ENCODE measurements at regions not wholly inside any gene's neighbourhood (a gene's known extent, or its start where the extent isn't known, plus 50 kb on each side); places are given as distances from the start of the nearest gene placed in this dataset.

GRCh38 chr2:198314559-198315153 is 510.3 kb downstream of the PLCL1 start:
- no peaks in the 10 kb centered on the region for H4K20me1 ChIP-seq (replicated peaks; ENCODE audit: control insufficient read depth, extremely low read depth, insufficient read depth, low read length)
- no peak overlapping the region for H3K4me3 ChIP-seq (replicated peaks in 1 of 3; ENCODE audit: insufficient read depth in 1 of 3, low read depth in 1 of 3, low read length in 3 of 3)
- H3K9me3 ChIP-seq (replicated peaks; ENCODE audit: control insufficient read depth, insufficient read depth, low read length), result no peaks in the 10 kb centered on the region
- H3K27ac ChIP-seq (ENCODE audit: insufficient read depth, low read depth, low read length), result no peak overlapping the region
- no peak overlapping the region for H2AFZ ChIP-seq (ENCODE audit: low read depth, low read length)
- intact Hi-C loops (cut with micrococcal nuclease), result loop anchor here (1.0 to 10.0 kb wide), 4 partner anchors 1174 to 1550 kb away; no protein-coding TSS in a partner anchor
- peak; percentile 79 for FAIRE-seq
- H3K4me1 ChIP-seq (ENCODE audit: control insufficient read depth, extremely low read depth, insufficient read depth, low read length), result no peaks in the 10 kb centered on the region
- H3K9me1 ChIP-seq (replicated peaks; ENCODE audit: control insufficient read depth, extremely low read depth, insufficient read depth, low read length), result no peaks in the 10 kb centered on the region
- dilution Hi-C loops (cut with MboI; ENCODE audit: extremely low pct_ligation_motif_present, low sequenced_read_pairs), result no loop called here
- H3K27me3 ChIP-seq (ENCODE audit: control insufficient read depth in 2 of 2, insufficient read depth in 2 of 2, low read length in 2 of 2), result peaks cover 18 to 27% of the 10 kb centered on the region in 2 experiments
- H3K79me2 ChIP-seq (ENCODE audit: control insufficient read depth, insufficient read depth, low read length), result no peaks in the 10 kb centered on the region
- H3K36me3 ChIP-seq (ENCODE audit: control insufficient read depth in 2 of 2, extremely low read depth in 1 of 2, insufficient read depth in 2 of 2, low read length in 2 of 2), result no peaks in the 10 kb centered on the region
- ChIA-PET POLR2A (interaction anchor here (1.0 kb wide), 1 partner anchor 1174 kb away, joined by 3 read pairs; no protein-coding TSS in a partner anchor), CTCF (interaction anchor here (0.6 to 6.0 kb wide), 40 partner anchors 9 to 1626 kb away, joined by 3 to 317 read pairs (median 4); no protein-coding TSS in a partner anchor)
- BruUV-seq (replicated peaks), result no TSS peak
- H3K4me2 ChIP-seq (ENCODE audit: insufficient read depth, low read length), result no peak overlapping the region
- DNase-seq (ENCODE audit: low read depth, low spot score), result peak; percentile 59
- no peak overlapping the region for H3K9ac ChIP-seq (replicated peaks; ENCODE audit: extremely low read depth, insufficient read depth, low read length)
- TF ChIP-seq FOS (IDR thresholded peaks at IDR 0.05; ENCODE audit: borderline replicate concordance, insufficient read depth, low read length) (no peak), EZH2 (IDR thresholded peaks at IDR 0.05; ENCODE audit: borderline replicate concordance, low read depth, low read length, severe bottlenecking) (no peak), GATA2 (IDR thresholded peaks at IDR 0.05; ENCODE audit: insufficient read depth, insufficient read length, low read depth, low read length) (no peak), JUN (IDR thresholded peaks at IDR 0.05; ENCODE audit: borderline replicate concordance, insufficient read depth, insufficient read length, low read depth) (no peak), MYC (IDR thresholded peaks at IDR 0.05; ENCODE audit: low read depth, low read length) (no peak), MAX (IDR thresholded peaks at IDR 0.05; ENCODE audit: insufficient read depth, insufficient read length) (no peak), CTCF (IDR thresholded peaks at IDR 0.05; ENCODE audit: extremely low read depth in 1 of 2, insufficient read depth in 1 of 2, low read depth in 1 of 2, low read length in 2 of 2) (peak; percentile 51 to 52), POLR2A (IDR thresholded peaks at IDR 0.05; ENCODE audit: low read depth, low read length) (no peak)
